ENCODE measurements at regions not wholly inside any gene's neighbourhood (a gene's known extent, or its start where the extent isn't known, plus 50 kb on each side); places are given as distances from the start of the nearest gene placed in this dataset.
"Not testable (repeated sequence)": the region's sequence is repeated elsewhere in the genome, so short reads cannot be mapped to it uniquely, and the experiment has no call there.

- H3K9me3 ChIP-seq (ENCODE audit: control insufficient read depth, low read depth, low read length) = no peaks in the 10 kb centered on the region
- no peak overlapping the region for H3K27ac ChIP-seq (ENCODE audit: low read length)
- H3K4me3 ChIP-seq (ENCODE audit: low read length) = no peak overlapping the region
- no peak for DNase-seq
- 25% methylated on average over 1 of the region's 2 CpGs for WGBS (ENCODE audit: insufficient coverage, low lambda C conversion rate)
- H3K4me1 ChIP-seq (ENCODE audit: control insufficient read depth, insufficient read depth, low read length) = no peaks in the 10 kb centered on the region
- no peaks in the 10 kb centered on the region for H3K36me3 ChIP-seq (ENCODE audit: control insufficient read depth, insufficient read depth, low read length)
- H3K27me3 ChIP-seq (ENCODE audit: control insufficient read depth, insufficient read depth, low read length) = no peaks in the 10 kb centered on the region
These were observed 1151.8 kb upstream of the ALCAM start for GRCh38 chr3:104214937-104215336.

- H3K9me3 ChIP-seq (ENCODE audit: control insufficient read depth, low read depth, low read length); H3K27me3 ChIP-seq (ENCODE audit: control insufficient read depth, insufficient read depth, low read length); H3K27ac ChIP-seq (ENCODE audit: low read length); H3K36me3 ChIP-seq (ENCODE audit: control insufficient read depth, insufficient read depth, low read length); DNase-seq; H3K4me3 ChIP-seq (ENCODE audit: low read length); H3K4me1 ChIP-seq (ENCODE audit: control insufficient read depth, insufficient read depth, low read length): not testable (repeated sequence)
- no CpG with 5 or more reads among the region's 2 CpGs for WGBS (ENCODE audit: insufficient coverage, low lambda C conversion rate)
These were observed 1147.7 kb upstream of the ALCAM start for GRCh38 chr3:104219046-104219445.

GRCh38 chr3:104234442-104235194, 1132.1 kb upstream of the ALCAM start:
- DNase-seq = no peak
- WGBS (ENCODE audit: insufficient coverage, low lambda C conversion rate) = no CpG with 5 or more reads among the region's 1 CpG
- H3K4me1 ChIP-seq (ENCODE audit: control insufficient read depth, insufficient read depth, low read length) = no peaks in the 10 kb centered on the region

GRCh38 chr3:104244680-104245220, 1122.0 kb upstream of the ALCAM start:
- Histone ChIP-seq H3K27me3 (ENCODE audit: control insufficient read depth, insufficient read depth, low read length) (no peaks in the 10 kb centered on the region), H3K4me3 (ENCODE audit: low read length) (no peak overlapping the region), H3K27ac (ENCODE audit: low read length) (no peak overlapping the region), H3K4me1 (ENCODE audit: control insufficient read depth, insufficient read depth, low read length) (no peaks in the 10 kb centered on the region), H3K36me3 (ENCODE audit: control insufficient read depth, insufficient read depth, low read length) (no peaks in the 10 kb centered on the region), H3K9me3 (ENCODE audit: control insufficient read depth, low read depth, low read length) (no peaks in the 10 kb centered on the region)
- no peak for DNase-seq
- 88% methylated on average over 1 of the region's 4 CpGs for WGBS (ENCODE audit: insufficient coverage, low lambda C conversion rate)

More at GRCh38 chr3:104234442-104235194, 1132.1 kb upstream of the ALCAM start:
- no peaks in the 10 kb centered on the region for H3K36me3 ChIP-seq (ENCODE audit: control insufficient read depth, insufficient read depth, low read length)
- no peaks in the 10 kb centered on the region for H3K27me3 ChIP-seq (ENCODE audit: control insufficient read depth, insufficient read depth, low read length)
- no peak overlapping the region for H3K4me3 ChIP-seq (ENCODE audit: low read length)
- no peak overlapping the region for H3K27ac ChIP-seq (ENCODE audit: low read length)
- no peaks in the 10 kb centered on the region for H3K9me3 ChIP-seq (ENCODE audit: control insufficient read depth, low read depth, low read length)

GRCh38 chr3:104245261-104245660, 1121.4 kb upstream of the ALCAM start:
- no peak for DNase-seq
- WGBS (ENCODE audit: insufficient coverage, low lambda C conversion rate) = 74% methylated on average over 3 of the region's 3 CpGs
- no peaks in the 10 kb centered on the region for H3K9me3 ChIP-seq (ENCODE audit: control insufficient read depth, low read depth, low read length)

GRCh38 chr3:104245981-104246380, 1120.7 kb upstream of the ALCAM start:
- Histone ChIP-seq H3K9me3 (ENCODE audit: control insufficient read depth, low read depth, low read length) (no peaks in the 10 kb centered on the region), H3K4me3 (ENCODE audit: low read length) (no peak overlapping the region), H3K27me3 (ENCODE audit: control insufficient read depth, insufficient read depth, low read length) (no peaks in the 10 kb centered on the region), H3K4me1 (ENCODE audit: control insufficient read depth, insufficient read depth, low read length) (no peaks in the 10 kb centered on the region), H3K36me3 (ENCODE audit: control insufficient read depth, insufficient read depth, low read length) (no peaks in the 10 kb centered on the region), H3K27ac (ENCODE audit: low read length) (no peak overlapping the region)
- no peak for DNase-seq
- 20% methylated on average over 2 of the region's 2 CpGs for WGBS (ENCODE audit: insufficient coverage, low lambda C conversion rate)

More at GRCh38 chr3:104245261-104245660, 1121.4 kb upstream of the ALCAM start:
- Histone ChIP-seq H3K27ac (ENCODE audit: low read length) (no peak overlapping the region), H3K4me3 (ENCODE audit: low read length) (no peak overlapping the region), H3K36me3 (ENCODE audit: control insufficient read depth, insufficient read depth, low read length) (no peaks in the 10 kb centered on the region), H3K4me1 (ENCODE audit: control insufficient read depth, insufficient read depth, low read length) (no peaks in the 10 kb centered on the region), H3K27me3 (ENCODE audit: control insufficient read depth, insufficient read depth, low read length) (no peaks in the 10 kb centered on the region)

- no peak overlapping the region for H3K4me3 ChIP-seq (ENCODE audit: low read length)
- H3K27ac ChIP-seq (ENCODE audit: low read length) = no peak overlapping the region
- DNase-seq = no peak
- no CpG with 5 or more reads among the region's 4 CpGs for WGBS (ENCODE audit: insufficient coverage, low lambda C conversion rate)
- H3K9me3 ChIP-seq (ENCODE audit: control insufficient read depth, low read depth, low read length) = no peaks in the 10 kb centered on the region
- no peaks in the 10 kb centered on the region for H3K27me3 ChIP-seq (ENCODE audit: control insufficient read depth, insufficient read depth, low read length)
- H3K36me3 ChIP-seq (ENCODE audit: control insufficient read depth, insufficient read depth, low read length) = no peaks in the 10 kb centered on the region
- H3K4me1 ChIP-seq (ENCODE audit: control insufficient read depth, insufficient read depth, low read length) = no peaks in the 10 kb centered on the region
These were observed 1109.2 kb upstream of the ALCAM start for GRCh38 chr3:104257486-104257885.

GRCh38 chr3:104263477-104263876, 1103.2 kb upstream of the ALCAM start:
- no peaks in the 10 kb centered on the region for H3K27me3 ChIP-seq (ENCODE audit: control insufficient read depth, insufficient read depth, low read length)
- no peaks in the 10 kb centered on the region for H3K36me3 ChIP-seq (ENCODE audit: control insufficient read depth, insufficient read depth, low read length)
- WGBS (ENCODE audit: insufficient coverage, low lambda C conversion rate) = 80% methylated on average over 1 of the region's 2 CpGs
- no peaks in the 10 kb centered on the region for H3K4me1 ChIP-seq (ENCODE audit: control insufficient read depth, insufficient read depth, low read length)
- no peak for DNase-seq
- no peak overlapping the region for H3K4me3 ChIP-seq (ENCODE audit: low read length)
- no peaks in the 10 kb centered on the region for H3K9me3 ChIP-seq (ENCODE audit: control insufficient read depth, low read depth, low read length)
- H3K27ac ChIP-seq (ENCODE audit: low read length) = no peak overlapping the region

- DNase-seq; H3K27me3 ChIP-seq (ENCODE audit: control insufficient read depth, insufficient read depth, low read length); H3K9me3 ChIP-seq (ENCODE audit: control insufficient read depth, low read depth, low read length); H3K27ac ChIP-seq (ENCODE audit: low read length); H3K4me3 ChIP-seq (ENCODE audit: low read length); H3K36me3 ChIP-seq (ENCODE audit: control insufficient read depth, insufficient read depth, low read length); H3K4me1 ChIP-seq (ENCODE audit: control insufficient read depth, insufficient read depth, low read length): not testable (repeated sequence)
- 80% methylated on average over 1 of the region's 1 CpG for WGBS (ENCODE audit: insufficient coverage, low lambda C conversion rate)
These were observed 1100.5 kb upstream of the ALCAM start for GRCh38 chr3:104266219-104266618.

- no CpG with 5 or more reads among the region's 6 CpGs for WGBS (ENCODE audit: insufficient coverage, low lambda C conversion rate)
- no peak overlapping the region for H3K27ac ChIP-seq (ENCODE audit: low read length)
- no peak for DNase-seq
These were observed 1096.9 kb upstream of the ALCAM start for GRCh38 chr3:104269771-104270170.

More at GRCh38 chr3:104269771-104270170, 1096.9 kb upstream of the ALCAM start:
- H3K27me3 ChIP-seq (ENCODE audit: control insufficient read depth, insufficient read depth, low read length) = no peaks in the 10 kb centered on the region
- H3K4me1 ChIP-seq (ENCODE audit: control insufficient read depth, insufficient read depth, low read length) = no peaks in the 10 kb centered on the region
- H3K36me3 ChIP-seq (ENCODE audit: control insufficient read depth, insufficient read depth, low read length) = no peaks in the 10 kb centered on the region
- no peak overlapping the region for H3K4me3 ChIP-seq (ENCODE audit: low read length)
- H3K9me3 ChIP-seq (ENCODE audit: control insufficient read depth, low read depth, low read length) = no peaks in the 10 kb centered on the region
